NOMO-1 (cell line): ENCODE measurements at regions not wholly inside any gene's neighbourhood (a gene's known extent, or its start where the extent isn't known, plus 50 kb on each side); places are given as distances from the start of the nearest gene placed in this dataset.

Experiments
- DNase-seq, 2 experiments: peaks; one replicate each; lab custom pipeline; 2025; ENCODE audit not compliant: unreplicated experiment in 2 of 2; lab: John Stamatoyannopoulos, UW

GRCh38 chr3:76177610-76178009, 392.3 kb upstream of the ZNF717 start:
- DNase-seq = no peak

- DNase-seq = no peak
Observed at GRCh38 chr3:76178412-76178811, 393.1 kb upstream of the ZNF717 start.

DNA sequence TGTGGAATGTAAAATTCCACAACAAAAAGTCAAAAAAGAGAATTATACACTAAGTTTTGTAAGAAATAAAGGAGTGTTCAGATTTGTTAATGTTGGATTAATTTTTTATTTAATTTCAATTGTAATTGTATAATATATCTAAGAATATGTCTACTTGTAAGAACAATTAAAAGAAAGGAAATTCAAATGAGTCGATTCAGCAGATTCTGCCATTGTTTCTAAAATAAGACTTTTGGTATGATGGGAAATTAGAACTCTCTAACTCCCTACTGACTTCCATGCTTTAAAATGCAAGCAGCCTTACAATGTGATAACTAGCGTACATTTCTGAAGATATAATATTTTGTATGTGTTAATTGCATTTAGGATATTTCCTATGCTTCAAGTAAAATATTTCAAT, 395.9 kb upstream of the ZNF717 start:
- DNase-seq = no peak

DNA sequence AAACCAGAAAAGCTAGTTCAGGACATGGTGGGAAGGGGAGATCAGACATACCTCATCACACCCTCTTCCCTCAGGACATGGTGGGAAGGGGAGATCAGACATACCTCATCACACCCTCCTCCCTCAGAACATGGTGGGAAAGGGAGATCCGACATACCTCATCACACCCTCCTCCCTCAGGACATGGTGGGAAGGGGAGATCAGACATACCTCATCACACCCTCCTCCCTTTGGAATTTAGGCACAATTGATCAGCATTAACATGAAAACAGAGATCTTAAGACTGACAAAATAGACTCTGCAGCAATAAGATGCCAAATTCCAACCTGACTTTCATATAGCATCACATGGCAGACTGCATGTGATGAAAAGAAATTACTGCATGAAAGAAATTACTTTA, 412.7 kb upstream of the ZNF717 start:
- no peak for DNase-seq

GRCh38 chr3:76199382-76199781, 414.0 kb upstream of the ZNF717 start:
- DNase-seq = peak; percentile 84

DNA sequence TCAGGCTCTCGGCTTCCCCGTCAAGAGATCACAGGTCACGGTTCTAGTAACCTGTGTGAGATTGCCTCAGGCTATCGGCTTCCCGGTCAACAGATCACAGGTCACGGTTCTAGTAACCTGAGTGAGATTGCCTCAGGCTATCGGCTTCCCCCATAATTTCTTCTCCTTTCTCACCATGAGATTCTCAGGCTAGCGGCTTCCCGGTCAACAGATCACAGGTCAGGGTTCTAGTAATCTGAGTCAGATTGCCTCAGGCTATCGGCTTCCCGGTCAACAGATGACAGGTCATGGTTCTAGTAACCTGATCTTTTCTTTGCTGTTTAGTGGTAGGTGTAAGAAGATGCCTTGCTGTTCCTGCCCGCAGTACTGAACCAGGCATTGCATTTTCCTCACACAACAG, 418.2 kb upstream of the ZNF717 start:
- DNase-seq = no peak

DNA sequence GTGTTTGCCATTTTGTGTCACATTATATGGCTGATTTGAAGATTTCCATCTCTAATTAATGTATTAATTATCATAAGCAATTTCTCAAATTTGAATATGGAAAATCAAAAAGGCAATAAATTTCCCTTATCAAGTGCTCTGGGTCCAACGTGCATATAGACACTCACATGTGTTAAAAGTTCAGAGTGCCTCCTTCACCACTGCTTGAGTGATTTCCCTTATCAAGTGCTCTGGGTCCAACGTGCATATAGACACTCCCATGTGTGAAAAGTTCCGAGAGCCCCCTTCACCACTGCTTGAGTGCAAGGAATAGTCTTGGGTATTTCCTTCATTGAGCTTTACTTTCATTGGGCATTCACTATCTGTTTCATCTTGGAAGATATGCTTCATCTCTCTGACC, 421.0 kb upstream of the ZNF717 start:
- no peak for DNase-seq

DNA sequence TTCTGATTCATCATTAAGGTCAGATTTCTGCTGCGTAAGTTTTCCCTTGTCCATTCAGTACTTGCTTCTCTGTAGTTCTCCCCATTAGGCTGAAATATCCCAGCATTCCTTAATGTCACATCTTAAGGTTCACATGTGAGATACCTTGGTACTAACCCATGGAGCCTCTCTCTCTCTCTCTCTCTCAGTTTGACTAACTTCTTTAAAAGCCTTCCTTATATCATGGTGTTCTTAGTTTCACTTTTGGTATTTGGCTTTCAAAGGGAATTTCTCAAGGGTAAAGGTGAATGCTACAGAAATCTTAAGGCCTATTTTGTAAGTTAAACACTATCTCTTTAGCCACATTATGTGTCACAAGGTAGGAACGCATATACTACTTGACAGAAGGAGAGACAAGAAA, 427.3 kb upstream of the ZNF717 start:
- peak; percentile 39 to 46 for DNase-seq

DNA sequence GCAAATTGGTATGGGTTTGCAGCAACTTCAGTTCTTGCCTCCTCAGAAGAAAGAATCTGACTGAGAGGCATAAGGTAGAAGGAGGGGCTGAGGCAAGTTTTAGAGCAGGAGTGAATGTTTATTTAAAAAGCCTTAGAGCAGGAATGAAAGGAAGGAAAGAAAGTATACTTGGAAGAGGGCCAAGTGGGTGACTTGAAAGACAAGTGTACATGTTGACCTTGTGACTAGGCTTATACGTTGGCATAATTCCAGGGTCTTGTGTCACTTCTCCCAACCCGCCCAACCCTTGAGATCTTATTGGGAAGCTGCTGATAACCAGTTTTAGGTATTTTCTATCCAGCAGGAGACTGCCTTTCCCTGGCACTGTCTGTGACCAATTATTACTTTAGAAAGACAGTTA, 436.9 kb upstream of the ZNF717 start:
- no peak for DNase-seq

DNA sequence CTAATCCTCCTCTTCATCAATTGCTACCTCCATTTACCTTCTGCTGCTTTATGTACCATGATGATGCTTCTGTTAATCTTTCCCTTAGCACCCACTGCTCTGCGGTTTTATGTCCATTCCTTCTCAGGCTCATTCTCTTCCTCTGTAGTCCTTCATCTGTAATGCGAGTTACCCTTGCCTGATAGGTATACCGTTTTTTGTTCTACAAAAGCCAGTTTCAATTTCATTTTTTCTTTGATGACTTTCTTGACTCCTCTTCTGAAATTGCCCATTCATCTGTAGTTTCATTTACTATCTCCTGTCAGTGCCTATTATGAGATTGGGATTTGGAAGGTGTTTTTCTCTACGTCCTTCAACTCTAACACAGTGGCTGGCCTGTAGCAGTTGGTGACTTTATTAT, 445.9 kb upstream of the ZNF717 start:
- no peak for DNase-seq

DNA sequence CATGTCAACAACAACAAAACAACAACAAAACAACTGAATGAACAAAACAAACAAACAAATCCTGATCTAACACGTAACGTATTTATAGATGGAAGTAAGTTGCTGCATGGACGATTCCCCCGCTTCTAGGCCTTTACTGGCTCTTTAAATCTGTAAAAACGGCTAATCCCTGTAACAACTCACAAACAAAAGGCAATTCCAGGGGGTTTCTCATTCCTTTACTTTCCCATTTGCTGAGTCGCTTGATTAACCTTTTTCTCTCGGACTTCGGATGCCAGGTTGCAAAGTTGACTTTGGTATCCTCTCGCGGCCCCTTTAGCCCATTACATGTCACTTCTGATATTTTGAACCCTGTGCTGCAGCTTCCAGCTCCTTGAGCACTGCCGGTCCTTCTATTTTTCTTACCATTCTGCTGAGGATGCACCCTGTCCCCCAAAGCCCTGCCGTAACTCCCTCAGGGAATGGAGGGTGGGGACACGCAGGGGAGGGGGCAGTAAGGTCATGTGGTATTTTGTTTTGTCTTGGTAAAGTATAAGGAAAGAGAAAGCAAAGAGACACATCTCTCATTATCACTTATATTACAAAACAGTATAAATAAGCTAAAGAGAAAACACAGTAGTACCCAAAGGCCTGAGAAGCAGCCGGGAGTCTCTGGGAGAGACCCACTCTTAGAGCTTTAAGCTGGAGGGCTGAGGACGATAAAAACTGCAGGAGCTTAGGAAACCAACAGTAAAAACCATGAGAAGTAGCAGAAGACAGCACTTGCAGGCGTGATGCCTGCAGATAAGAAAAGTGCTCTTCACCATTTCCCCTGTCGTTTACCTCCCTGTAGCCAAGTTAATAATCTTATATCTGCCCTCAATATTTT, 457.8 kb upstream of the ZNF717 start:
- DNase-seq = no peak

GRCh38 chr3:76245073-76245472, 459.7 kb upstream of the ZNF717 start:
- no peak for DNase-seq

GRCh38 chr3:76245622-76246021, 460.3 kb upstream of the ZNF717 start:
- no peak for DNase-seq

GRCh38 chr3:76264496-76264895, 479.1 kb upstream of the ZNF717 start:
- no peak for DNase-seq

- DNase-seq = no peak
Observed at GRCh38 chr3:76264911-76265310, 479.6 kb upstream of the ZNF717 start.

- no peak for DNase-seq
Observed at GRCh38 chr3:76266511-76266910, 481.2 kb upstream of the ZNF717 start.

GRCh38 chr3:76267851-76268380, 482.6 kb upstream of the ZNF717 start:
- no peak for DNase-seq

- no peak for DNase-seq
Observed at GRCh38 chr3:76293856-76294255, 508.5 kb upstream of the ZNF717 start.

GRCh38 chr3:76300746-76301145, 515.4 kb upstream of the ZNF717 start:
- no peak for DNase-seq

- DNase-seq = no peak
Observed at GRCh38 chr3:76307556-76307955, 522.2 kb upstream of the ZNF717 start.

DNA sequence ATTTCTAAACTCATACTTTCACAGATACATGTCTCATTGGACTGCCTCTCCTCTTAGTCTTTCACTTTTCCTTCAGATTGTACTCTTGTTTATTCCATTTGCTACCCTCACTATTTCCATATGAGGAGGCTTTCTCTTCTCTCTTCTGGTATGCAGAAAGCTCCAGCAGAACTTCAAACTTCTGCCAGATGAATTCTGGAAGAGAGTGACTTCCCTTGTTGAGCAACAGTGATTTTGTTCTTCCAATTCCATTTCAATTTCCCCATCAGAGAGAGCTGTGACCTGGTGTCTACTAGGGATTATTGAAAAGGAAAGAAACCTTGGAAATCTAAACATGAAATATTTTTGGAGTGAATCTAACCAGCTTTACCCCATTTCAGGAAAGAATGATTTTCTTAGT, 523.2 kb upstream of the ZNF717 start:
- DNase-seq = no peak

GRCh38 chr3:76310089-76310488, 524.7 kb upstream of the ZNF717 start:
- no peak for DNase-seq

DNA sequence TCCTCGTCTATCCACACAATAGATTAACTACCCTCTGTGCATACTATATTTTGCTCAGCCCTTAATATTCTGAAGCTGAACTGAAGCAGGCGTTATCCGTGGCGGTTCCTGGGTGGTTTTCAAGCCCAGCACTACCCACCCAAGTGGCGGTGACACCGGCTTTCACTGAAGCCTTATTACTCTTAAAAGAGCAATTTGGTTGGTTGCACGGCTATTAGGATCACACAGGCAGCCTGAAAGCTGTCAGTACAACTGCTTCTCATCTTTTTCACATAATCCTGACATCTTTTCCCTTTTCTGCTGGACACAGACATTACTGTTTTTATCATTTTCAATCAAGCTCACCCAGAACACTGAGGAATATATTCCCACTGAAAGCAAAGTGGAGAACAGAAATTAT, 525.3 kb upstream of the ZNF717 start:
- no peak for DNase-seq
